Smooth muscle cell (in vitro differentiated cells): ENCODE measurements at regions not wholly inside any gene's neighbourhood (a gene's known extent, or its start where the extent isn't known, plus 50 kb on each side); places are given as distances from the start of the nearest gene placed in this dataset.

Experiments
- DNase-seq: peaks from one replicate; lab custom pipeline; 2025; ENCODE audit not compliant: unreplicated experiment; lab: John Stamatoyannopoulos, UW
- H2AFZ ChIP-seq: fragments of 200-600 bp; sonication (generic); 2 replicates; pipeline ENCODE4 v1.6.0; 2016; ENCODE audit warnings: antibody characterized with exemption, low read depth, mild to moderate bottlenecking
- H3F3A ChIP-seq: fragments of 200-600 bp; sonication (generic); 2 replicates; pipeline ENCODE4 v1.6.0; 2017; ENCODE audit warnings: antibody characterized with exemption, low read depth
- H3K27ac ChIP-seq: fragments of 200-600 bp; sonication (generic); 2 replicates; pipeline ENCODE4 v1.5.1; 2016; ENCODE audit warnings: low read depth, mild to moderate bottlenecking
- H3K27me3 ChIP-seq: fragments of 200-600 bp; sonication (generic); 2 replicates; pipeline ENCODE4 v1.6.1; 2016; ENCODE audit warnings: low read depth, mild to moderate bottlenecking
- H3K36me3 ChIP-seq: fragments of 200-600 bp; sonication (generic); 2 replicates; pipeline ENCODE4 v1.5.1; 2016; ENCODE audit warnings: low read depth
- H3K4me1 ChIP-seq: fragments of 200-600 bp; sonication (generic); 2 replicates; pipeline ENCODE4 v1.5.1; 2016; ENCODE audit warnings: low read depth
- H3K4me2 ChIP-seq: fragments of 200-600 bp; sonication (generic); 2 replicates; pipeline ENCODE4 v1.6.0; 2016; ENCODE audit warnings: mild to moderate bottlenecking
- H3K4me3 ChIP-seq: fragments of 200-600 bp; sonication (generic); 2 replicates; pipeline ENCODE4 v1.5.1; 2016; ENCODE audit warnings: mild to moderate bottlenecking
- H3K79me2 ChIP-seq: fragments of 200-600 bp; sonication (generic); 2 replicates; pipeline ENCODE4 v1.6.0; 2016; ENCODE audit warnings: low read depth, mild to moderate bottlenecking
- H3K9ac ChIP-seq: fragments of 200-600 bp; sonication (generic); 2 replicates; pipeline ENCODE4 v1.6.0; 2016; ENCODE audit warnings: low read depth
- H3K9me3 ChIP-seq: fragments of 200-600 bp; sonication (generic); replicated peaks from 2 replicates; pipeline ENCODE4 v1.5.1; 2016; ENCODE audit warnings: low read depth
- H4K20me1 ChIP-seq: fragments of 200-600 bp; sonication (generic); 2 replicates; pipeline ENCODE4 v1.6.0; 2016; ENCODE audit warnings: low read depth
- CTCF ChIP-seq: fragments of 200-600 bp; sonication (generic); IDR thresholded peaks from 2 replicates; pipeline ENCODE4 v1.5.1; 2017; ENCODE audit warnings: borderline replicate concordance, mild to moderate bottlenecking, antibody characterized with exemption; ENCODE audit not compliant: insufficient read depth, poor library complexity, severe bottlenecking
- WGBS: methylation state at CpG from one replicate; pipeline ENCODE4 v1.1.7; 2016; ENCODE audit warnings: low lambda C conversion rate; 5-methylcytosine and 5-hydroxymethylcytosine counted together

GRCh38 chr6:9943986-9944385 lies 470.9 kb downstream of the TFAP2A start:
- Histone ChIP-seq H3K27ac (no peak overlapping the region), H3K36me3 (no peaks in the 10 kb centered on the region), H2AFZ (no peak overlapping the region), H3K4me2 (no peak overlapping the region), H4K20me1 (no peaks in the 10 kb centered on the region), H3K9me3 (no peaks in the 10 kb centered on the region), H3K9ac (no peak overlapping the region), H3K4me1 (no peaks in the 10 kb centered on the region), H3K27me3 (no peaks in the 10 kb centered on the region), H3K79me2 (no peaks in the 10 kb centered on the region), H3F3A (no peaks in the 10 kb centered on the region), H3K4me3 (no peak overlapping the region)
- no peak for TF ChIP-seq CTCF
- 66% methylated on average over 5 of the region's 5 CpGs for WGBS
- no peak for DNase-seq

GRCh38 chr6:9943026-9943425 lies 471.8 kb downstream of the TFAP2A start:
- no peaks in the 10 kb centered on the region for H4K20me1 ChIP-seq
- TF ChIP-seq CTCF = no peak
- no peaks in the 10 kb centered on the region for H3K27me3 ChIP-seq
- H3K4me2 ChIP-seq = no peak overlapping the region
- H3K36me3 ChIP-seq = no peaks in the 10 kb centered on the region
- no peak overlapping the region for H3K27ac ChIP-seq
- no peak overlapping the region for H2AFZ ChIP-seq
- no peaks in the 10 kb centered on the region for H3F3A ChIP-seq
- no peak for DNase-seq
- H3K4me1 ChIP-seq = no peaks in the 10 kb centered on the region
- no peak overlapping the region for H3K9ac ChIP-seq
- no peaks in the 10 kb centered on the region for H3K79me2 ChIP-seq
- H3K4me3 ChIP-seq = no peak overlapping the region
- WGBS = 65% methylated on average over 9 of the region's 9 CpGs
- no peaks in the 10 kb centered on the region for H3K9me3 ChIP-seq

- no peak overlapping the region for H2AFZ ChIP-seq
- TF ChIP-seq CTCF = no peak
- DNase-seq = no peak
- H3K27me3 ChIP-seq = no peaks in the 10 kb centered on the region
- no peaks in the 10 kb centered on the region for H3K79me2 ChIP-seq
- no peak overlapping the region for H3K4me3 ChIP-seq
- no peak overlapping the region for H3K27ac ChIP-seq
- H3K36me3 ChIP-seq = no peaks in the 10 kb centered on the region
- no peak overlapping the region for H3K4me2 ChIP-seq
- H3F3A ChIP-seq = no peaks in the 10 kb centered on the region
- no peak overlapping the region for H3K9ac ChIP-seq
- no peaks in the 10 kb centered on the region for H3K4me1 ChIP-seq
- 95% methylated on average over 8 of the region's 26 CpGs for WGBS
- no peaks in the 10 kb centered on the region for H3K9me3 ChIP-seq
- no peaks in the 10 kb centered on the region for H4K20me1 ChIP-seq
Observed at GRCh38 chr6:9942131-9942530, 472.7 kb downstream of the TFAP2A start.

- no peak overlapping the region for H3K4me3 ChIP-seq
- no peaks in the 10 kb centered on the region for H3K4me1 ChIP-seq
- no peaks in the 10 kb centered on the region for H3K36me3 ChIP-seq
- 91% methylated on average over 7 of the region's 7 CpGs for WGBS
- H3K4me2 ChIP-seq = no peak overlapping the region
- no peaks in the 10 kb centered on the region for H4K20me1 ChIP-seq
- no peaks in the 10 kb centered on the region for H3K9me3 ChIP-seq
- no peak for TF ChIP-seq CTCF
- H3K9ac ChIP-seq = no peak overlapping the region
- no peak for DNase-seq
- no peaks in the 10 kb centered on the region for H3K79me2 ChIP-seq
- H3K27ac ChIP-seq = no peak overlapping the region
- H2AFZ ChIP-seq = no peak overlapping the region
- no peaks in the 10 kb centered on the region for H3F3A ChIP-seq
- H3K27me3 ChIP-seq = no peaks in the 10 kb centered on the region
Observed at GRCh38 chr6:9938801-9939200, 476.1 kb downstream of the TFAP2A start.
